NCI-H1417 treated with DMSO at 0.1 percent for 48 hours (cell line): ENCODE measurements at regions not wholly inside any gene's neighbourhood (a gene's known extent, or its start where the extent isn't known, plus 50 kb on each side); places are given as distances from the start of the nearest gene placed in this dataset.

Source experiments
- DNase-seq: peaks from one replicate; lab custom pipeline; 2025; lab: John Stamatoyannopoulos, UW

- DNase-seq, result no peak
These were observed 234.8 kb upstream of the WWC1 start for GRCh38 chr5:168056499-168057182.

DNA sequence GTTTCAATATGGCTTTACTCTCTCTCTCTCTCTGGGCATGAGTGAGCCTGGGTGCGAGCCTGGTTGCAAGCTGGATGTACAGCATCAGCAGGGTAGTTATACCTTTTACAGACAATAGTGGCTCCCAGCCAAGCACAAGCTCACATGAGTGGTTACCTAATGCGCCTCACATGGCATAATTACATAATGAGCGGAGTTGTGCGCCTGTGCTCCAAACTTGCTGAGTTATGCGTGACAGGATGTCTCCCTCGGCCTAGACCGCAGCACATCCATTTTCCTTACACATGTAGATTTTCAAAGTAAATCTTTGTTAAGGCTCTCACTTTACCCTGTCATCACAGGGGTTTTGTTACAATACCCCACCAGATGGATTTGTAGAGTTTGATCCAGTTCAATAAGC lies 233.5 kb upstream of the WWC1 start:
- no peak for DNase-seq

GRCh38 chr5:168059131-168059530 lies 232.3 kb upstream of the WWC1 start:
- no peak for DNase-seq

- DNase-seq, result no peak
These were observed 229.2 kb upstream of the WWC1 start for GRCh38 chr5:168062239-168062638.

GRCh38 chr5:168064457-168064856 lies 227.0 kb upstream of the WWC1 start:
- no peak for DNase-seq

DNA sequence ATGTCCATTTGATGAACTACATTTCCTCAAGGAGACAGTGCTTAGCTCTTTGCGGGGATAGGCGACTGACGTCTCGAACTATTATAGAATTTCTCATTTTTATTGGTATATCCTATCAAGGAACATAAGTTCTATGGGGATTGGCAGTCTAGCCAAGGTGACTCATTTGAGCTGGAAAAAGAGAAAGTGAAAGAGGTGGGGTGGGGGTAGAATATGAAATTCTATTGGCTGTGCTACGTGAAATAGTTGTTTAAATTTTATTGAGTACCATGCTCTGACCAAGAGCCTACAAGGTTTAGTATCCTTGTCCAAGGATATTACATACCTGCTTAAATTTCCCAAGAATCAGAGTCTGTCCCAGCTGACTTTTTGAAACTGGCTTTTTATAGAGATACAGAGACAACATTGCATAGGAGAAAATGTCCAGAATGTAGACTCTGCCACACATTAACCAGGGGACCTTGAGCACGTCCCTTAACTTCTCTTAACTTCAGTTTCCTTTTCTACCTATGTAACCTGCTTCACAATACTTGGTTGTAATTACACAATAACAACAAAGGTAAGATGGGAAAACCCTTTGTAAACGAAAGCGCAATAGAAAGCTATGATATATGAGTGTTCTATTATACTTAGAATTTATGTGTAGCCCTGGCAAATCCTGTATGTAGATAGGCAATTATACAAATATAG lies 226.4 kb upstream of the WWC1 start:
- no peak for DNase-seq

DNA sequence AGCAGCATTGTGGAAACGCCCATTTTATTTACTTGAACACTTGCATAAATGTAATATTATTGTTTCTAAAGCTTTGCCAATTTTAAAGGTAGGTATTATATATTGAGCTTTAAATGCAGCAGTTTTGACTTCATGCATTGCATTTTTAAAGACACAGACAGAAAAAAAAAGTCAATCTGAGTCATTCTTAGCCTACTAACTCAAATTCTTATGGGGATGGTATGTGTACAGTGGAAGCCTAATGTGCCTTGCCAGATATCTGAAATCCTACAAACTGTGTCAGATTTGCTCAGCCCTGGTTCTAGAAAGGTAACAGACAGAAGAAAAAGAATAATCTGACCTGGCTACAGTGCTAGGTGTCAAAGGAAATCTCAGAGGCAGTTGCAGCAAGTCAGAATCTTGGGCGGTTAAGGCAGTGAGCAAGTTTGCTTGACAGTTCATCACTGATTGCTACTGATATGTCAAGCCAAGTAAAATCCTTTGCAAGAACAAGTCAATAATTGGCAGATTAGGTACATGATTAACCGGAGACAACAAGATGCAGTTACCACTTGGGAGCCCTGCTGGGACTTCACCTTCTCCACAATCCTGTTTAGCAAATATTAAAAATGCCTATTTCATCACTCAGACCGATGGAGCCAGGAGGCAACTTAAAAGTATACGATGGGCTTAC lies 224.8 kb upstream of the WWC1 start:
- DNase-seq, result no peak

GRCh38 chr5:168070761-168071160 lies 220.7 kb upstream of the WWC1 start:
- no peak for DNase-seq

- peak; percentile 17 for DNase-seq
These were observed 218.8 kb upstream of the WWC1 start for GRCh38 chr5:168072665-168073064.

- no peak for DNase-seq
These were observed 218.1 kb upstream of the WWC1 start for GRCh38 chr5:168073311-168073710.

GRCh38 chr5:168073991-168074800 lies 217.2 kb upstream of the WWC1 start:
- DNase-seq, result no peak

- DNase-seq, result no peak
These were observed 216.1 kb upstream of the WWC1 start for GRCh38 chr5:168075387-168075786.

DNA sequence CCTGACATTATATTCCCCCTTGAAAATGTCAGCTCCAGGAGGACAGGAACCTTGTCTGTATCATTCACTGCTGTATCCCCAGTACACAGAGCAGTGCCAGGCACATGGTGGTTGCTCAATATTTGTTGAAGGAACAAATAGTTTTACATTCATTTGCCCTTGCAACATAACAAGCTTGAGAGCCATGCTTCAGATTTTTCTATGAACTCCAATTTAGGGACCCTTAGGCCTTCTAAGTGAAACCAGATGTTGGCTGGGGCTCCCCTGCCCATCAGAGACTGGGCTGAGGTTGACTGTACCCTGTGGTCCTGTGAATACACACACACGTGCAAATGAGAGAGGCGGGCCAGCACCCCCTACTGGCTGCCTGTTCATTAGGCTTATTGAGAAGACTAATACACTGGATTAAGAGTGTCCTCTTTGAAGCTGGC lies 214.9 kb upstream of the WWC1 start:
- DNase-seq, result no peak

DNA sequence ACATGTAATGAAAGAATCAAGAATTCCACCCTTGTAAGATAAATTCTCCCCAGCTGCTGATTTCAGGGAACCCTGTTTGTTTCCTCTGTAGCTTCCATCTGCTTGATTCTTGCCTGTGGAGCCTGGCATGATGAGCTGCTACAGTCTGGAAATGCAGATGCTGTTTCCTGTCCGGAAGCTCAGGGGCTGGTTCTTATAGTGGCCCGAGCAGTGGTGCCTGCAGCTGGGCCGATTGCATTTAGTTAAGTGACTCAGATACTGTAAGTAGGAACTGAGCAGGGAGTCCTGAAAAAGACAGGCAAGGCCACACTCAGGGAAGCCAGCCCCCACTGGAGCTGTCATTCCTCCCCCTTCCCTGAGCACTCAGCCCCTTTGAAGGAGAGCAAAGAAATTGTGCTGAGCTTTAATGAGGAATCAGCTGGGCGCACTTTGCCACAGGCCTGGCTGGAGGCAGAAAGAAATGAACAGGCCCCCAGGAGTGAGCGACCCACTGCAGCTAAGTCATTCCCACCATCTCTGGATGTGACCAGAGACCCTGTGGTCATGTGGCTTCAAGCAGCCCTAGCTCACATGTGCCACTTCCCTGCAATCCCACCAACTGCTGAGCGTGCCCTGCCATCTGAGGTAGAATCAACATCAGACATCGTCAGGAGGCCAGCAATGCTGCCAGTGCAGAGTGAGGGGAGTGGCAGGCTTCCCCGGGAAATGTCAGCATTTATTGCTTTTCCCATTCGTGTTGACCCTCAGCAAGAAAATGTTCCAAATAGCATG lies 206.0 kb upstream of the WWC1 start:
- no peak for DNase-seq

GRCh38 chr5:168086104-168086610 lies 205.3 kb upstream of the WWC1 start:
- peak; percentile 3 for DNase-seq

GRCh38 chr5:168086746-168087145 lies 204.7 kb upstream of the WWC1 start:
- DNase-seq, result no peak

- DNase-seq, result no peak
These were observed 202.9 kb upstream of the WWC1 start for GRCh38 chr5:168088410-168089173.

- no peak for DNase-seq
These were observed 202.1 kb upstream of the WWC1 start for GRCh38 chr5:168089201-168089887.

DNA sequence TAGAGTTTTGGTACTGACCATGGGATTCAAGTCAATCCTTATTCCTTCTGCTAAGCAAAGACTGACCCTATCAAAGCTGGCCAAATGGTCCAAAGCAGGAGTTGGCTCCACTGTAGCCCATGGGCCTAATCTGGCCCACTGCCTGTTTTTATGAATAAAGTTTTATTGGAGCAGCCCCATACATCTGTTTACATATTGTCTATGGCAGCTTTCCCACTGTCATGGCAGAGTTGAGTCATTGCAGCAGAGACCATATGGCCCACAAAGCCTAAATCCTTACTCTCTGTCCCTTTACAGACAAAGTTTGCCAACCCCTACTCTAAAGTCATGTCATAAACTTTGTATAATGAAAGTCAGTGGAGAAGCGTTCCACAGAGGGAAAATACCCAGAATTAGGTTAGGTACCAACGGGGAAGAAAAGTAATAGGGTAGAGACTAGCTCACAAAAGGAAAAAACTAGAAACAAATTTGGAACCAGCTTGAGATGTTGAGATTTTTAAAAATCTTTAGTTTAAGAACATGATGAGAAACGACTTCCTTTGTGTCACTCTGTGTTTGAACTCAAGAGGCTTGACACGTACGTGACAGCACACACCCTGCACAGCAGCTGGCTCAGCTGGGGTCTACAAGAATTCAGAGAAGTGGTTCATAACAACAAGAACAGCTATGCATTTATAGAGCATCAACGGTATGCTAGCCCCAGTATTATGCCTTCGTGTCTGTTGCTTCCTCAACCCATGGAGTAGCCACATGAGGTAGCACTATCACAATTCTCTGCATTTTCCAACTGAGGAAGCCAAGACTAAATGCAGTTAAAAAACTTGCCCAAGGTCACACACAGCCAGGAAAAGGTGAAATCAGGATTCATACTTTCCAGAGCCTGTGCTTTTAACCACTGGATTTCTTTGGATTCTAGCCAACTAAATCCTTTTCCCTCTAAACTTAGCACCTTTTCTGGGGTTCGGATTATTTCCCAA lies 198.9 kb upstream of the WWC1 start:
- DNase-seq, result no peak
